ENCODE measurements at regions not wholly inside any gene's neighbourhood (a gene's known extent, or its start where the extent isn't known, plus 50 kb on each side); places are given as distances from the start of the nearest gene placed in this dataset.

- no peak overlapping the region for H3K4me3 ChIP-seq (ENCODE audit: low read length)
- H3K27ac ChIP-seq (ENCODE audit: low read length) = no peak overlapping the region
- no CpG with 5 or more reads among the region's 7 CpGs for WGBS (ENCODE audit: insufficient coverage, low lambda C conversion rate)
- DNase-seq = no peak
- no peaks in the 10 kb centered on the region for H3K27me3 ChIP-seq (ENCODE audit: control insufficient read depth, insufficient read depth, low read length)
- no peaks in the 10 kb centered on the region for H3K9me3 ChIP-seq (ENCODE audit: control insufficient read depth, low read depth, low read length)
- no peaks in the 10 kb centered on the region for H3K36me3 ChIP-seq (ENCODE audit: control insufficient read depth, insufficient read depth, low read length)
- no peaks in the 10 kb centered on the region for H3K4me1 ChIP-seq (ENCODE audit: control insufficient read depth, insufficient read depth, low read length)
Measured at GRCh38 chr1:4056989-4057388, 156.9 kb upstream of the C1orf174 start.

- H3K36me3 ChIP-seq (ENCODE audit: control insufficient read depth, insufficient read depth, low read length) = no peaks in the 10 kb centered on the region
- H3K27ac ChIP-seq (ENCODE audit: low read length) = no peak overlapping the region
- H3K4me3 ChIP-seq (ENCODE audit: low read length) = no peak overlapping the region
- H3K9me3 ChIP-seq (ENCODE audit: control insufficient read depth, low read depth, low read length) = no peaks in the 10 kb centered on the region
- no peaks in the 10 kb centered on the region for H3K27me3 ChIP-seq (ENCODE audit: control insufficient read depth, insufficient read depth, low read length)
- no peak for DNase-seq
- no CpG with 5 or more reads among the region's 11 CpGs for WGBS (ENCODE audit: insufficient coverage, low lambda C conversion rate)
- no peaks in the 10 kb centered on the region for H3K4me1 ChIP-seq (ENCODE audit: control insufficient read depth, insufficient read depth, low read length)
Measured at GRCh38 chr1:4057603-4058002, 157.5 kb upstream of the C1orf174 start.

GRCh38 chr1:4058122-4058521 is 158.1 kb upstream of the C1orf174 start:
- Histone ChIP-seq H3K9me3 (ENCODE audit: control insufficient read depth, low read depth, low read length) (no peaks in the 10 kb centered on the region), H3K4me3 (ENCODE audit: low read length) (no peak overlapping the region), H3K27me3 (ENCODE audit: control insufficient read depth, insufficient read depth, low read length) (no peaks in the 10 kb centered on the region), H3K36me3 (ENCODE audit: control insufficient read depth, insufficient read depth, low read length) (no peaks in the 10 kb centered on the region), H3K27ac (ENCODE audit: low read length) (no peak overlapping the region), H3K4me1 (ENCODE audit: control insufficient read depth, insufficient read depth, low read length) (no peaks in the 10 kb centered on the region)
- no CpG with 5 or more reads among the region's 14 CpGs for WGBS (ENCODE audit: insufficient coverage, low lambda C conversion rate)
- no peak for DNase-seq

GRCh38 chr1:4058706-4059105 is 158.6 kb upstream of the C1orf174 start:
- no peak for DNase-seq
- H3K4me1 ChIP-seq (ENCODE audit: control insufficient read depth, insufficient read depth, low read length) = no peaks in the 10 kb centered on the region
- no peaks in the 10 kb centered on the region for H3K36me3 ChIP-seq (ENCODE audit: control insufficient read depth, insufficient read depth, low read length)
- no peaks in the 10 kb centered on the region for H3K9me3 ChIP-seq (ENCODE audit: control insufficient read depth, low read depth, low read length)
- no peak overlapping the region for H3K4me3 ChIP-seq (ENCODE audit: low read length)
- no CpG with 5 or more reads among the region's 8 CpGs for WGBS (ENCODE audit: insufficient coverage, low lambda C conversion rate)
- H3K27me3 ChIP-seq (ENCODE audit: control insufficient read depth, insufficient read depth, low read length) = no peaks in the 10 kb centered on the region
- H3K27ac ChIP-seq (ENCODE audit: low read length) = no peak overlapping the region

GRCh38 chr1:4059270-4059669 is 159.2 kb upstream of the C1orf174 start:
- no peak for DNase-seq
- no peaks in the 10 kb centered on the region for H3K27me3 ChIP-seq (ENCODE audit: control insufficient read depth, insufficient read depth, low read length)

GRCh38 chr1:4060850-4061249 is 160.8 kb upstream of the C1orf174 start:
- H3K9me3 ChIP-seq (ENCODE audit: control insufficient read depth, low read depth, low read length) = no peaks in the 10 kb centered on the region
- no CpG with 5 or more reads among the region's 12 CpGs for WGBS (ENCODE audit: insufficient coverage, low lambda C conversion rate)
- no peak overlapping the region for H3K27ac ChIP-seq (ENCODE audit: low read length)
- DNase-seq = no peak
- H3K27me3 ChIP-seq (ENCODE audit: control insufficient read depth, insufficient read depth, low read length) = no peaks in the 10 kb centered on the region
- H3K36me3 ChIP-seq (ENCODE audit: control insufficient read depth, insufficient read depth, low read length) = no peaks in the 10 kb centered on the region
- no peak overlapping the region for H3K4me3 ChIP-seq (ENCODE audit: low read length)
- no peaks in the 10 kb centered on the region for H3K4me1 ChIP-seq (ENCODE audit: control insufficient read depth, insufficient read depth, low read length)

More at GRCh38 chr1:4059270-4059669, 159.2 kb upstream of the C1orf174 start:
- no peaks in the 10 kb centered on the region for H3K9me3 ChIP-seq (ENCODE audit: control insufficient read depth, low read depth, low read length)
- no CpG with 5 or more reads among the region's 16 CpGs for WGBS (ENCODE audit: insufficient coverage, low lambda C conversion rate)
- H3K4me3 ChIP-seq (ENCODE audit: low read length) = no peak overlapping the region
- no peak overlapping the region for H3K27ac ChIP-seq (ENCODE audit: low read length)
- no peaks in the 10 kb centered on the region for H3K36me3 ChIP-seq (ENCODE audit: control insufficient read depth, insufficient read depth, low read length)
- no peaks in the 10 kb centered on the region for H3K4me1 ChIP-seq (ENCODE audit: control insufficient read depth, insufficient read depth, low read length)

- no peak for DNase-seq
- Histone ChIP-seq H3K27ac (ENCODE audit: low read length) (no peak overlapping the region), H3K36me3 (ENCODE audit: control insufficient read depth, insufficient read depth, low read length) (no peaks in the 10 kb centered on the region), H3K27me3 (ENCODE audit: control insufficient read depth, insufficient read depth, low read length) (no peaks in the 10 kb centered on the region), H3K9me3 (ENCODE audit: control insufficient read depth, low read depth, low read length) (peaks cover 3% of the 10 kb centered on the region), H3K4me1 (ENCODE audit: control insufficient read depth, insufficient read depth, low read length) (no peaks in the 10 kb centered on the region), H3K4me3 (ENCODE audit: low read length) (no peak overlapping the region)
- WGBS (ENCODE audit: insufficient coverage, low lambda C conversion rate) = no CpG with 5 or more reads among the region's 21 CpGs
Measured at GRCh38 chr1:4061521-4062031, 161.5 kb upstream of the C1orf174 start.

GRCh38 chr1:4062041-4062440 is 162.0 kb upstream of the C1orf174 start:
- WGBS (ENCODE audit: insufficient coverage, low lambda C conversion rate) = 60% methylated on average over 1 of the region's 9 CpGs
- no peaks in the 10 kb centered on the region for H3K27me3 ChIP-seq (ENCODE audit: control insufficient read depth, insufficient read depth, low read length)
- no peaks in the 10 kb centered on the region for H3K4me1 ChIP-seq (ENCODE audit: control insufficient read depth, insufficient read depth, low read length)
- H3K27ac ChIP-seq (ENCODE audit: low read length) = no peak overlapping the region
- DNase-seq = no peak
- peaks cover 3% of the 10 kb centered on the region for H3K9me3 ChIP-seq (ENCODE audit: control insufficient read depth, low read depth, low read length)
- no peaks in the 10 kb centered on the region for H3K36me3 ChIP-seq (ENCODE audit: control insufficient read depth, insufficient read depth, low read length)
- H3K4me3 ChIP-seq (ENCODE audit: low read length) = no peak overlapping the region

- Histone ChIP-seq H3K27me3 (ENCODE audit: control insufficient read depth, insufficient read depth, low read length) (no peaks in the 10 kb centered on the region), H3K9me3 (ENCODE audit: control insufficient read depth, low read depth, low read length) (peaks cover 3% of the 10 kb centered on the region), H3K36me3 (ENCODE audit: control insufficient read depth, insufficient read depth, low read length) (no peaks in the 10 kb centered on the region), H3K4me1 (ENCODE audit: control insufficient read depth, insufficient read depth, low read length) (no peaks in the 10 kb centered on the region), H3K27ac (ENCODE audit: low read length) (no peak overlapping the region), H3K4me3 (ENCODE audit: low read length) (no peak overlapping the region)
- no CpG with 5 or more reads among the region's 13 CpGs for WGBS (ENCODE audit: insufficient coverage, low lambda C conversion rate)
- no peak for DNase-seq
Measured at GRCh38 chr1:4062560-4062959, 162.5 kb upstream of the C1orf174 start.

GRCh38 chr1:4062992-4063391 is 162.9 kb upstream of the C1orf174 start:
- Histone ChIP-seq H3K36me3 (ENCODE audit: control insufficient read depth, insufficient read depth, low read length) (no peaks in the 10 kb centered on the region), H3K27me3 (ENCODE audit: control insufficient read depth, insufficient read depth, low read length) (no peaks in the 10 kb centered on the region), H3K4me3 (ENCODE audit: low read length) (no peak overlapping the region), H3K4me1 (ENCODE audit: control insufficient read depth, insufficient read depth, low read length) (no peaks in the 10 kb centered on the region), H3K27ac (ENCODE audit: low read length) (no peak overlapping the region), H3K9me3 (ENCODE audit: control insufficient read depth, low read depth, low read length) (peaks cover 3% of the 10 kb centered on the region)
- WGBS (ENCODE audit: insufficient coverage, low lambda C conversion rate) = no CpG with 5 or more reads among the region's 15 CpGs
- DNase-seq = no peak

GRCh38 chr1:4063516-4063915 is 163.4 kb upstream of the C1orf174 start:
- Histone ChIP-seq H3K27ac (ENCODE audit: low read length) (no peak overlapping the region), H3K36me3 (ENCODE audit: control insufficient read depth, insufficient read depth, low read length) (no peaks in the 10 kb centered on the region), H3K4me1 (ENCODE audit: control insufficient read depth, insufficient read depth, low read length) (no peaks in the 10 kb centered on the region), H3K27me3 (ENCODE audit: control insufficient read depth, insufficient read depth, low read length) (no peaks in the 10 kb centered on the region), H3K4me3 (ENCODE audit: low read length) (no peak overlapping the region), H3K9me3 (ENCODE audit: control insufficient read depth, low read depth, low read length) (peaks cover 3% of the 10 kb centered on the region)
- no CpG with 5 or more reads among the region's 7 CpGs for WGBS (ENCODE audit: insufficient coverage, low lambda C conversion rate)
- no peak for DNase-seq
